Naive thymus-derived CD4-positive, alpha-beta T cell (primary cell): ENCODE measurements at regions not wholly inside any gene's neighbourhood (a gene's known extent, or its start where the extent isn't known, plus 50 kb on each side); places are given as distances from the start of the nearest gene placed in this dataset.

ENCODE experiments used
- ATAC-seq: fragments of 150-1000 bp; cut with Tn5 transposase; 2 replicates; pipeline ENCODE4 v1.10.0; 2021; ENCODE audit warnings: mild to moderate bottlenecking, moderate library complexity
- CTCF ChIA-PET: fragments of 350-600 bp; sonication (Branson Sonifier 250); formaldehyde crosslinking; loops from one replicate; lab custom pipeline; 2021; ENCODE audit warnings: antibody characterized with exemption; lab: Charles Lee
- POLR2A ChIA-PET: fragments of 350-600 bp; sonication (Branson Sonifier 250); formaldehyde crosslinking; loops from one replicate; lab custom pipeline; 2021; ENCODE audit warnings: antibody characterized with exemption, inconsistent platforms; lab: Charles Lee
- DNase-seq, 9 donors: peaks; one replicate each; pipeline versions ENCODE4 v3.0.0 to v3.0.0-alpha.2; 2020 to 2022; ENCODE audit warnings: mixed read lengths in 1 of 9
- H3K27ac ChIP-seq: one replicate; pipeline ENCODE4 v1.7.0; 2013; ENCODE audit warnings: mild to moderate bottlenecking, low read depth, low read length, moderate library complexity
- H3K27me3 ChIP-seq, 2 donors: one replicate each; pipeline ENCODE4 v1.7.0; 2013; ENCODE audit warnings: low read length in 2 of 2, mild to moderate bottlenecking in 2 of 2, moderate library complexity in 2 of 2; ENCODE audit not compliant: control insufficient read depth in 2 of 2, insufficient read depth in 2 of 2
- H3K36me3 ChIP-seq, 3 experiments: 1 replicate in 2 of 3; 2 replicates in 1 of 3; pipeline ENCODE4 v1.7.0; 2013; ENCODE audit warnings: low read length in 3 of 3, mild to moderate bottlenecking in 3 of 3, moderate library complexity in 1 of 3; ENCODE audit not compliant: insufficient read depth in 3 of 3, control insufficient read depth in 2 of 3
- H3K4me1 ChIP-seq, 2 donors: one replicate each; pipeline ENCODE4 v1.7.0; 2013; ENCODE audit warnings: low read length in 2 of 2, mild to moderate bottlenecking in 2 of 2, moderate library complexity in 1 of 2; ENCODE audit not compliant: control insufficient read depth in 2 of 2, insufficient read depth in 2 of 2
- H3K4me3 ChIP-seq: 2 replicates; pipeline ENCODE4 v1.7.0; 2013; ENCODE audit warnings: mild to moderate bottlenecking, low read length
- H3K9me3 ChIP-seq, 3 experiments: 1 replicate in 2 of 3; 2 replicates in 1 of 3; pipeline ENCODE4 v1.7.0; 2013; ENCODE audit warnings: low read length in 3 of 3; ENCODE audit not compliant: control insufficient read depth in 2 of 3
- H3K27ac Mint-ChIP-seq, 9 donors: one replicate each; pipeline ENCODE4 v1.8.0; 2020 to 2022; ENCODE audit warnings: mixed read lengths in 9 of 9, mild to moderate bottlenecking in 8 of 9, moderate library complexity in 5 of 9, inconsistent platforms in 2 of 9
- H3K27me3 Mint-ChIP-seq, 5 donors: one replicate each; pipeline ENCODE4 v1.8.0; 2021 to 2022; ENCODE audit warnings: mixed read lengths in 5 of 5, mild to moderate bottlenecking in 1 of 5
- H3K36me3 Mint-ChIP-seq, 5 donors: one replicate each; pipeline ENCODE4 v1.8.0; 2020 to 2022; ENCODE audit warnings: mixed read lengths in 5 of 5, mild to moderate bottlenecking in 3 of 5, inconsistent platforms in 1 of 5
- H3K4me1 Mint-ChIP-seq, 7 donors: one replicate each; pipeline ENCODE4 v1.8.0; 2020 to 2022; ENCODE audit warnings: mixed read lengths in 7 of 7, mild to moderate bottlenecking in 3 of 7, inconsistent platforms in 1 of 7
- H3K4me3 Mint-ChIP-seq, 10 donors: one replicate each; pipeline ENCODE4 v1.8.0; 2020 to 2022; ENCODE audit warnings: mild to moderate bottlenecking in 10 of 10, mixed read lengths in 10 of 10, moderate library complexity in 6 of 10, inconsistent platforms in 2 of 10
- H3K9me3 Mint-ChIP-seq, 11 donors: one replicate each; pipeline ENCODE4 v1.8.0; 2020 to 2022; ENCODE audit warnings: mixed read lengths in 11 of 11, mild to moderate bottlenecking in 4 of 11, inconsistent platforms in 1 of 11, moderate library complexity in 1 of 11
- intact Hi-C, 2 donors: fragments of 100-400 bp; cut with micrococcal nuclease; formaldehyde crosslinking; loops; one replicate each; pipeline ENCODE4 v1.15.1; 2023

DNA sequence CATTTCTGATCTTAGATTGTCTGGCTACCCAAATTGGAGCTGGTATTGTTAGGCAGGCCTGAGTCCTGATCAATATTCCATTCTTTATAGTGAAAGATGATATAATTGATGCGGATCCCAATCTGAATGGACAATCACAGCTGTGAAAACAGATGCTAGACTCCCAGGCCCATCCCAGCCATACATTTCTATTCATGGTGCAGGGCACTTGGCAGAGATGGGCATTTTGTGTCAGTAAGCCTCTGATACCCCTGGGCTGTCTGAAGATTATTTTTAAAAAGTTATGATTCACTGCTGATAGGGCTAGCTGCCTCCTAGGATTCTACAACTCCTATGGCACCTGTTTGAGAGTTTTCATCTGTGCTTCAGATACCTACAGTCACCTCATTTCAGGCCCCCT lies 61.2 kb upstream of the TSPAN7 start:
- CTCF ChIA-PET, result no interaction called here
- H3K4me1 ChIP-seq, result no peaks in the 10 kb centered on the region
- DNase-seq (no peak), ATAC-seq (no peak)
- Mint-ChIP-seq H3K36me3 (peaks cover 0 to 8% (median 0%) of the 10 kb centered on the region in 5 donors), H3K9me3 (peaks cover 0 to 29% (median 12%) of the 10 kb centered on the region in 11 donors), H3K4me1 (no peaks in the 10 kb centered on the region), H3K27ac (no peak overlapping the region), H3K27me3 (peaks cover 0 to 7% (median 4%) of the 10 kb centered on the region in 5 donors), H3K4me3 (no peak overlapping the region)
- intact Hi-C loops, result no loop called here
- POLR2A ChIA-PET, result no interaction called here
- no peaks in the 10 kb centered on the region for H3K9me3 ChIP-seq
- no peaks in the 10 kb centered on the region for H3K27me3 ChIP-seq
- H3K36me3 ChIP-seq, result no peaks in the 10 kb centered on the region
- no peak overlapping the region for H3K27ac ChIP-seq
- no peak overlapping the region for H3K4me3 ChIP-seq

DNA sequence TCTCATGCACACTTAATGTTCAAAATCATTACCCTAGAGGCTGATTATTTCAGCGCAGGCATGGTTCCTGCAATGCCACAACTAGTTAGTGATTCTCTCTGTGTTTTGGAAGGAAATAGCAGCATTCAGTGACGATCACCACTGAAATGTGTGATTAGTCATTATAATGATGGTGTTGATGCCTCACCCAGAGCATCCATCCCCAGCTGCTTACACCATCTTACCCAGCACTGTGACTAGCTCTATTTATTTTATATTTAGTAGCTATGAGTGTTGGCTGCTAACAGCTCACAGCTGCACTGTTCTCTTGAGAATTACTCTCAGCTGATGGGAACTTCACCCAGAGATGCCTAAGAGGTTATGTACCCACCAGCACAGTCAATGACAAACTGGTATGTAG lies 60.5 kb upstream of the TSPAN7 start:
- Histone ChIP-seq H3K27ac (no peak overlapping the region), H3K36me3 (no peaks in the 10 kb centered on the region), H3K4me3 (no peak overlapping the region), H3K9me3 (no peaks in the 10 kb centered on the region), H3K27me3 (no peaks in the 10 kb centered on the region), H3K4me1 (no peaks in the 10 kb centered on the region)
- ATAC-seq (no peak), DNase-seq (no peak)
- CTCF ChIA-PET, result no interaction called here
- POLR2A ChIA-PET, result no interaction called here
- peaks cover 0 to 8% (median 0%) of the 10 kb centered on the region in 5 donors for H3K36me3 Mint-ChIP-seq
- H3K4me3 Mint-ChIP-seq, result no peak overlapping the region
- intact Hi-C loops, result no loop called here
- peaks cover 0 to 7% (median 0%) of the 10 kb centered on the region in 5 donors for H3K27me3 Mint-ChIP-seq
- peaks cover 0 to 29% (median 12%) of the 10 kb centered on the region in 11 donors for H3K9me3 Mint-ChIP-seq
- H3K4me1 Mint-ChIP-seq, result no peaks in the 10 kb centered on the region
- H3K27ac Mint-ChIP-seq, result no peak overlapping the region

DNA sequence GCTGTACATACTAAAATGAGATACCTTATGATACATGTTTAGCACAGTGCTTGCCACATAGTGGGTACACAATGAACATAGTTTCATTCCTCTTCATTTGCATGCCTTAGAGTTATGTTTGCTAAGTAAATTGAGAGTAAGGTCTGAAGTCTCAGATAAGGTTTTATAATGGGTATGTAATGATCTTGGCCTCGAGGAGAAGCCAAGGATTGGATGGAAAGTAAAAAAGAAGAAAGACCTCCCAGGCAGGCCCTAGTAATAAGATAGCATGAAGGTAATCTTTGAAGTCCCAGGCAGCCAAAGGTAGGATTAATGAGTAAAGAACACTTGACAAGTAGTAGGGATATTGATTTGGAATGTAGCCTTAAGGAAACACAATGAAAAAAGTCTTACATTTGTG lies 55.8 kb upstream of the TSPAN7 start:
- Histone ChIP-seq H3K27ac (no peak overlapping the region), H3K4me1 (no peaks in the 10 kb centered on the region), H3K36me3 (no peaks in the 10 kb centered on the region), H3K4me3 (no peak overlapping the region), H3K9me3 (no peaks in the 10 kb centered on the region), H3K27me3 (no peaks in the 10 kb centered on the region)
- H3K27ac Mint-ChIP-seq, result no peak overlapping the region
- no peak for DNase-seq
- intact Hi-C loops, result no loop called here
- H3K9me3 Mint-ChIP-seq, result peaks cover 0 to 29% (median 12%) of the 10 kb centered on the region in 11 donors
- POLR2A ChIA-PET, result no interaction called here
- peaks cover 0 to 8% (median 0%) of the 10 kb centered on the region in 5 donors for H3K36me3 Mint-ChIP-seq
- no peak for ATAC-seq
- CTCF ChIA-PET, result no interaction called here
- no peaks in the 10 kb centered on the region for H3K4me1 Mint-ChIP-seq
- H3K27me3 Mint-ChIP-seq, result peaks cover 0 to 3% (median 0%) of the 10 kb centered on the region in 5 donors
- no peak overlapping the region for H3K4me3 Mint-ChIP-seq
